ENCODE measurements at regions not wholly inside any gene's neighbourhood (a gene's known extent, or its start where the extent isn't known, plus 50 kb on each side); places are given as distances from the start of the nearest gene placed in this dataset.

DNA sequence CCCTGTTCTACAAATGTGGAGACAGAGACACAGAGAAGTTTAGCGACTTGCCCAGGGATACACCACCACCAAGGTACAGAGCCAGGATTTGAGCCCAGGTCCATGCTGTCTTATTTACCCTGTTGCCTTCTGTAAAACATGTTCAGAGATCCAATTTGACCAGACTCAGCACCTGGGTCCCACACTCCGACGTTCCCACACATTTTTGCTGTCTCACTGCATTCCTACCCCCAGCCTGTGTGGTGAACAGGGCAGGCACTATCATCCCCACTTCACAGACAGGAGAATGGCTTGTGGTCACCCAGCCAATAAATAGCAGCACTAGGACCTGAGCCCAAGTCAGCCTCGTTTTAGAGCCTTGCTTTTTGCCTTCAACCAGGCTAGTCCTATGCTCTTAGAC is 102.8 kb downstream of the PJA1 start (continued):
- TF ChIP-seq BCL3 (IDR thresholded peaks at IDR 0.05; ENCODE audit: borderline replicate concordance, insufficient read depth, low read depth, low read length, poor library complexity, severe bottlenecking): no peak
- TF ChIP-seq DPF2 (IDR thresholded peaks at IDR 0.05): no peak
- no peak for TF ChIP-seq GABPA (IDR thresholded peaks at IDR 0.05; ENCODE audit: low read depth)
- no peak for TF ChIP-seq BRCA1 (IDR thresholded peaks at IDR 0.05; ENCODE audit: low read depth, low read length)
- TF ChIP-seq WRNIP1 (IDR thresholded peaks at IDR 0.05; ENCODE audit: borderline replicate concordance, low read depth, low read length): no peak
- TF ChIP-seq NR2F1 (conservative IDR thresholded peaks at IDR 0.05): no peak
- TF ChIP-seq SREBF1 (IDR thresholded peaks at IDR 0.05; ENCODE audit: low read length): no peak
- TF ChIP-seq EGR1 (IDR thresholded peaks at IDR 0.05; ENCODE audit: borderline replicate concordance in 1 of 2, low read depth in 2 of 2, low read length in 2 of 2): no peak
- no peak for TF ChIP-seq BACH1 (IDR thresholded peaks at IDR 0.05; ENCODE audit: borderline replicate concordance)
- no peak for TF ChIP-seq MYB (IDR thresholded peaks at IDR 0.05; ENCODE audit: borderline replicate concordance, low read depth, low read length)
- no peak for TF ChIP-seq ZNF207 (IDR thresholded peaks at IDR 0.05; ENCODE audit: borderline replicate concordance)

- Histone ChIP-seq H3K27ac (ENCODE audit: control insufficient read depth, insufficient read depth) (no peak overlapping the region), H3K4me3 (no peak overlapping the region), H3K9ac (ENCODE audit: control insufficient read depth, insufficient read depth, low read length) (no peak overlapping the region), H3K79me2 (ENCODE audit: control insufficient read depth, insufficient read depth, low read length) (no peaks in the 10 kb centered on the region), H2AFZ (ENCODE audit: control insufficient read depth, low read depth, low read length) (no peak overlapping the region), H3K9me3 (replicated peaks; ENCODE audit: control insufficient read depth, insufficient read depth, low read length) (no peaks in the 10 kb centered on the region; the same call in 2 of the 3 replicates), H3K4me2 (ENCODE audit: control insufficient read depth, insufficient read depth) (no peak overlapping the region), H4K20me1 (ENCODE audit: control insufficient read depth, insufficient read depth) (no peaks in the 10 kb centered on the region), H3K36me3 (ENCODE audit: control insufficient read depth in 2 of 2, insufficient read depth in 2 of 2, low read length in 1 of 2) (no peaks in the 10 kb centered on the region), H3K27me3 (replicated peaks in 1 of 2; ENCODE audit: control insufficient read depth in 2 of 2, insufficient read depth in 2 of 2, low read length in 1 of 2) (peaks cover 0 to 2% of the 10 kb centered on the region in 2 experiments; a peak in 1 of 4 replicates), H3K4me1 (ENCODE audit: control insufficient read depth, insufficient read depth, low read length) (no peaks in the 10 kb centered on the region)
- FAIRE-seq (no peak), DNase-seq (ENCODE audit: low read depth, low spot score) (no peak), ATAC-seq (no peak; the same call in 2 of the 3 replicates)
- intact Hi-C loops (cut with micrococcal nuclease; ENCODE audit: unreplicated experiment): loop anchor here (1.0 kb wide), 1 partner anchor 233 kb away; no protein-coding TSS in a partner anchor
- ChIA-PET CTCF (interaction anchor here (1.0 to 2.3 kb wide), 2 partner anchors 33 to 233 kb away, joined by 3 to 16 read pairs; partner anchors contain the start of gene EFNB1), SMC1A (ENCODE audit: uncharacterized antibody, unreplicated experiment) (no interaction called here), POLR2A (no interaction called here), RAD21 (ENCODE audit: unreplicated experiment) (interaction anchor here (2.2 kb wide), 1 partner anchor 233 kb away, joined by 13 read pairs; the partner anchor contains the start of gene EFNB1)
- BruUV-seq (replicated peaks): no TSS peak
- in situ Hi-C loops (cut with MboI): no loop called here
- peak; percentile 32; the same call in 1 of the 2 replicates for TF ChIP-seq SMC3 (IDR thresholded peaks at IDR 0.05; ENCODE audit: borderline replicate concordance, low read length)
- TF ChIP-seq TCF3 (IDR thresholded peaks at IDR 0.05; ENCODE audit: borderline replicate concordance, insufficient read depth, low read depth, low read length): no peak
- no peak for TF ChIP-seq CBFB (IDR thresholded peaks at IDR 0.05; ENCODE audit: low read depth)
- peak in 2 of 3 experiments; percentile 3 to 28; a peak in 2 of 6 replicates for TF ChIP-seq CTCF (IDR thresholded peaks at IDR 0.05 in 2 of 3, conservative IDR thresholded peaks at IDR 0.05 in 1 of 3; ENCODE audit: control insufficient read depth in 2 of 3, extremely low read depth in 1 of 3, insufficient read depth in 1 of 3, low read depth in 3 of 3, low read length in 3 of 3)
- TF ChIP-seq RAD21 (IDR thresholded peaks at IDR 0.05; ENCODE audit: insufficient read depth, low read depth, low read length): peak; percentile 65
- 6% methylated on average over 5 of the region's 6 CpGs for WGBS (ENCODE audit: insufficient coverage, insufficient replicate concordance, low lambda C conversion rate, missing lambda C conversion rate)
Measured at GRCh38 chrX:69060631-69061408, 104.4 kb downstream of the PJA1 start.

Data from GM12878 (cell line).